SH-SY5Y (cell line): ENCODE measurements at regions not wholly inside any gene's neighbourhood (a gene's known extent, or its start where the extent isn't known, plus 50 kb on each side); places are given as distances from the start of the nearest gene placed in this dataset.

Experiments used
- GATA2 ChIP-seq: IDR thresholded peaks from 2 replicates; pipeline ENCODE4 v1.6.1; 2011; ENCODE audit warnings: mild to moderate bottlenecking, low read depth, low read length
- GATA3 ChIP-seq: IDR thresholded peaks from 2 replicates; pipeline ENCODE4 v1.6.1; 2011; ENCODE audit warnings: low read depth, mild to moderate bottlenecking, low read length, moderate library complexity

GRCh38 chr1:80498673-80499072, 1302.1 kb upstream of the ADGRL2 start:
- TF ChIP-seq GATA3 = no peak
- TF ChIP-seq GATA2 = no peak

- TF ChIP-seq GATA2 (no peak), GATA3 (no peak)
These were observed 1304.9 kb upstream of the ADGRL2 start for GRCh38 chr1:80495806-80496205.

GRCh38 chr1:80472145-80472544, 1328.6 kb upstream of the ADGRL2 start:
- TF ChIP-seq GATA3 (no peak), GATA2 (no peak)

GRCh38 chr1:80468356-80468755, 1332.4 kb upstream of the ADGRL2 start:
- TF ChIP-seq GATA3 (no peak), GATA2 (no peak)

- TF ChIP-seq GATA3 (no peak), GATA2 (no peak)
These were observed 1338.7 kb upstream of the ADGRL2 start for GRCh38 chr1:80462006-80462405.

- TF ChIP-seq GATA2 = no peak
- no peak for TF ChIP-seq GATA3
These were observed 1343.3 kb upstream of the ADGRL2 start for GRCh38 chr1:80457409-80457808.

- TF ChIP-seq GATA2 (no peak), GATA3 (no peak)
These were observed 1347.0 kb upstream of the ADGRL2 start for GRCh38 chr1:80453775-80454174.

- TF ChIP-seq GATA3 = no peak
- TF ChIP-seq GATA2 = no peak
These were observed 1350.0 kb upstream of the ADGRL2 start for GRCh38 chr1:80450711-80451110.

- TF ChIP-seq GATA2 (no peak), GATA3 (no peak)
These were observed 1352.7 kb upstream of the ADGRL2 start for GRCh38 chr1:80448081-80448480.

- TF ChIP-seq GATA3 (no peak), GATA2 (no peak)
These were observed 1353.2 kb upstream of the ADGRL2 start for GRCh38 chr1:80447526-80447925.

GRCh38 chr1:80445033-80445432, 1355.7 kb upstream of the ADGRL2 start:
- TF ChIP-seq GATA3 (no peak), GATA2 (no peak)

GRCh38 chr1:80444171-80444570, 1356.6 kb upstream of the ADGRL2 start:
- TF ChIP-seq GATA3 (no peak), GATA2 (no peak)

- TF ChIP-seq GATA2 (no peak), GATA3 (no peak)
These were observed 1359.1 kb upstream of the ADGRL2 start for GRCh38 chr1:80441664-80442063.

- no peak for TF ChIP-seq GATA3
- TF ChIP-seq GATA2 = no peak
These were observed 1363.9 kb upstream of the ADGRL2 start for GRCh38 chr1:80436851-80437250.

- TF ChIP-seq GATA2 (no peak), GATA3 (no peak)
These were observed 1372.9 kb upstream of the ADGRL2 start for GRCh38 chr1:80427881-80428280.

- TF ChIP-seq GATA3 = no peak
- TF ChIP-seq GATA2 = no peak
These were observed 1376.5 kb upstream of the ADGRL2 start for GRCh38 chr1:80424249-80424648.
